IMR-90 (cell line): ENCODE measurements at regions not wholly inside any gene's neighbourhood (a gene's known extent, or its start where the extent isn't known, plus 50 kb on each side); places are given as distances from the start of the nearest gene placed in this dataset.

Experiments
- ATAC-seq: fragments of 200-7000 bp; cut with Tn5 transposase; 2 replicates; pipeline ENCODE4 v1.9.1; 2020; ENCODE audit warnings: low read depth, mild to moderate bottlenecking, moderate library complexity
- BruUV-seq: library from RNA; stranded (reverse); fragments of 400-500 nt; replicated peaks from 2 replicates; lab custom pipeline; 2021; lab: Mats Ljungman, UMichigan
- CTCF ChIA-PET: fragments of 300-600 bp; formaldehyde crosslinking; extraction: SDS; loops from one replicate; lab custom pipeline; 2021; ENCODE audit warnings: antibody characterized with exemption; lab: Yijun Ruan, JAX
- POLR2A ChIA-PET: fragments of 300-600 bp; sonication (Branson Sonifier 250); formaldehyde crosslinking; loops from one replicate; lab custom pipeline; 2022; ENCODE audit warnings: antibody characterized with exemption; ENCODE audit not compliant: unreplicated experiment; lab: Charles Lee
- DNase-seq: peaks from one replicate; pipeline ENCODE4 v3.0.0; 2013
- H2AFZ ChIP-seq: replicated peaks from 2 replicates; pipeline ENCODE3; 2013; ENCODE audit warnings: low read length, mild to moderate bottlenecking; ENCODE audit not compliant: poor library complexity
- H2AK5ac ChIP-seq: 2 replicates; pipeline ENCODE4 v1.6.1; 2013; ENCODE audit warnings: low read depth, low read length, inconsistent platforms
- H2AK9ac ChIP-seq: replicated peaks from 2 replicates; pipeline ENCODE3; 2013; ENCODE audit warnings: mild to moderate bottlenecking, low read depth, low read length, moderate library complexity; ENCODE audit not compliant: poor library complexity
- H2BK120ac ChIP-seq: 2 replicates; pipeline ENCODE4 v1.6.1; 2013; ENCODE audit warnings: low read depth, low read length, inconsistent platforms
- H2BK15ac ChIP-seq: 3 replicates; pipeline ENCODE4 v1.6.1; 2013; ENCODE audit warnings: low read depth, low read length, inconsistent platforms
- H2BK20ac ChIP-seq: 2 replicates; pipeline ENCODE4 v1.6.1; 2013; ENCODE audit warnings: low read depth, mild to moderate bottlenecking, inconsistent platforms, low read length, moderate library complexity
- H2BK5ac ChIP-seq: 2 replicates; pipeline ENCODE4 v1.6.1; 2013; ENCODE audit warnings: mild to moderate bottlenecking, low read depth, low read length, inconsistent platforms; ENCODE audit not compliant: poor library complexity, severe bottlenecking
- H3K14ac ChIP-seq: replicated peaks from 2 replicates; pipeline ENCODE4 v1.6.1; 2013; ENCODE audit warnings: low read depth, low read length, inconsistent platforms
- H3K18ac ChIP-seq: 2 replicates; pipeline ENCODE4 v1.6.1; 2013; ENCODE audit warnings: low read depth, low read length, control low read depth
- H3K23ac ChIP-seq: 2 replicates; pipeline ENCODE4 v1.6.1; 2013; ENCODE audit warnings: low read depth, low read length, inconsistent platforms
- H3K27ac ChIP-seq: 2 replicates; pipeline ENCODE4 v1.5.1; 2013; ENCODE audit warnings: mild to moderate bottlenecking, control low read depth, low read length; ENCODE audit not compliant: insufficient read depth
- H3K27me3 ChIP-seq: 2 replicates; pipeline ENCODE4 v1.6.1; 2013; ENCODE audit warnings: low read length; ENCODE audit not compliant: control insufficient read depth, insufficient read depth
- H3K36me3 ChIP-seq: 2 replicates; pipeline ENCODE4 v1.6.1; 2013; ENCODE audit warnings: low read length, mixed read lengths; ENCODE audit not compliant: control insufficient read depth, insufficient read depth
- H3K4ac ChIP-seq: 2 replicates; pipeline ENCODE4 v1.6.1; 2013; ENCODE audit warnings: low read depth, low read length, inconsistent platforms
- H3K4me1 ChIP-seq: 2 replicates; pipeline ENCODE4 v1.6.1; 2013; ENCODE audit warnings: low read length, mixed read lengths; ENCODE audit not compliant: control insufficient read depth, insufficient read depth
- H3K4me2 ChIP-seq: 2 replicates; pipeline ENCODE4 v1.6.1; 2013; ENCODE audit warnings: low read depth, mild to moderate bottlenecking, control low read depth, low read length, moderate library complexity
- H3K4me3 ChIP-seq: 2 replicates; pipeline ENCODE4 v1.5.1; 2013; ENCODE audit warnings: low read depth, mild to moderate bottlenecking, control low read depth, low read length, moderate library complexity; ENCODE audit not compliant: insufficient read depth
- H3K56ac ChIP-seq: 2 replicates; pipeline ENCODE4 v1.6.1; 2013; ENCODE audit warnings: low read length, inconsistent platforms; ENCODE audit not compliant: insufficient read depth; ENCODE audit errors: extremely low read depth
- H3K79me1 ChIP-seq, 2 experiments: 2 replicates each; pipeline ENCODE4 v1.6.1; 2013; ENCODE audit warnings: low read length in 2 of 2, inconsistent platforms in 1 of 2, low read depth in 1 of 2
- H3K9ac ChIP-seq: 2 replicates; pipeline ENCODE4 v1.6.1; 2013; ENCODE audit warnings: low read depth, low read length, control low read depth
- H3K9me1 ChIP-seq: 2 replicates; pipeline ENCODE4 v1.6.1; 2013; ENCODE audit warnings: low read length, inconsistent platforms; ENCODE audit not compliant: insufficient read depth
- H3K9me3 ChIP-seq: 2 replicates; pipeline ENCODE4 v1.6.1; 2013; ENCODE audit warnings: low read length; ENCODE audit not compliant: control insufficient read depth, insufficient read depth
- H4K20me1 ChIP-seq: 2 replicates; pipeline ENCODE4 v1.6.1; 2013; ENCODE audit warnings: low read length, inconsistent platforms; ENCODE audit not compliant: insufficient read depth
- H4K5ac ChIP-seq: 2 replicates; pipeline ENCODE4 v1.6.1; 2013; ENCODE audit warnings: mild to moderate bottlenecking, low read depth, low read length, control low read depth
- H4K8ac ChIP-seq, 2 experiments: 2 replicates each; pipeline ENCODE4 v1.6.1; 2013; ENCODE audit warnings: low read depth in 2 of 2, low read length in 2 of 2, control low read depth in 1 of 2, inconsistent platforms in 1 of 2
- H4K91ac ChIP-seq: 2 replicates; pipeline ENCODE4 v1.6.1; 2013; ENCODE audit warnings: low read depth, low read length, inconsistent platforms; ENCODE audit not compliant: insufficient read depth
- BHLHE40 ChIP-seq: fragments of 150-350 bp; IDR thresholded peaks from 2 replicates; pipeline ENCODE4 v1.6.1; 2016; ENCODE audit warnings: mild to moderate bottlenecking, low read depth, low read length
- MAFK ChIP-seq: IDR thresholded peaks from 2 replicates; pipeline ENCODE4 v1.6.1; 2012; ENCODE audit warnings: low read depth, low read length, improper control_type of control experiment
- MAZ ChIP-seq: IDR thresholded peaks from 2 replicates; pipeline ENCODE4 v1.6.1; 2012; ENCODE audit warnings: low read depth, mild to moderate bottlenecking, low read length, improper control_type of control experiment, moderate library complexity, borderline replicate concordance
- MXI1 ChIP-seq: IDR thresholded peaks from 2 replicates; pipeline ENCODE4 v1.6.1; 2012; ENCODE audit warnings: low read depth, mild to moderate bottlenecking, low read length, moderate library complexity, borderline replicate concordance
- RAD21 ChIP-seq: IDR thresholded peaks from 2 replicates; pipeline ENCODE4 v1.6.1; 2012; ENCODE audit warnings: low read length, improper control_type of control experiment
- SMC3 ChIP-seq: fragments of 150-350 bp; IDR thresholded peaks from 2 replicates; pipeline ENCODE4 v1.6.1; 2016; ENCODE audit warnings: low read depth, mild to moderate bottlenecking, antibody characterized with exemption, low read length, moderate library complexity
- dilution Hi-C: fragments of 300-500 bp; cut with HindIII; formaldehyde crosslinking; loops from one replicate; pipeline ENCODE4 v1.14.3; 2018; ENCODE audit warnings: low sequenced_read_pairs; ENCODE audit not compliant: unreplicated experiment
- in situ Hi-C: fragments of 300-500 bp; cut with MboI; formaldehyde crosslinking; loops from 3 replicates; pipeline ENCODE4 v1.14.3; 2019; ENCODE audit warnings: low sequenced_read_pairs, inconsistent platforms, mixed read lengths
- intact Hi-C: fragments of 100-400 bp; cut with micrococcal nuclease; formaldehyde crosslinking; loops from 2 replicates; pipeline ENCODE4 v1.10.0; 2022
- TF ChIP-seq, protein P1 (sequence below): conservative IDR thresholded peaks from 2 replicates; pipeline ENCODE4 v1.5.1; 2012; ENCODE audit warnings: mild to moderate bottlenecking, low read depth, low read length, improper control_type of control experiment
- TF ChIP-seq, protein P2 (sequence below): fragments of 150-350 bp; IDR thresholded peaks from 2 replicates; pipeline ENCODE4 v1.6.1; 2017; ENCODE audit warnings: mild to moderate bottlenecking, antibody characterized with exemption, low read length, low read depth
- TF ChIP-seq, protein P3 (sequence below): fragments of 150-350 bp; IDR thresholded peaks from 2 replicates; pipeline ENCODE4 v1.6.1; 2016; ENCODE audit warnings: low read depth, mild to moderate bottlenecking, low read length, moderate library complexity, borderline replicate concordance

DNA sequence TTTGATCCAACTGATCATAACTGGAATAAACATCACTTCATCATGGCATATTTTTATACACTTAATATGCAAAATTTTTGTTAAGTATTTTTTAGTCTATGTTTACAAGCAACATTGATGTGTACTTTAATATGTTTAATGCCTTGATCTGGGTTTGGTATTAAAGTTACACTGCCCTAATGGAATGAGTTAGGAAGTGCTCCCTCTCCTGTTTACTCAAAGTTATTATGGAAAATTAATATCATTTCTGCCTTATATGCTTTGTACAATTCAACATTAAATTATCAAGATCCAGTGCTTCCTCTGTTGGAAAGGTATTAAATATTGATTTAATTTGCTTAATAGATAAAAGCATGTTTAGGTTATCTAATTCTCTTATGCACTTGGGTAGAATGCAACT is 927.3 kb upstream of the RAG2 start:
- TF ChIP-seq, protein P1, sequence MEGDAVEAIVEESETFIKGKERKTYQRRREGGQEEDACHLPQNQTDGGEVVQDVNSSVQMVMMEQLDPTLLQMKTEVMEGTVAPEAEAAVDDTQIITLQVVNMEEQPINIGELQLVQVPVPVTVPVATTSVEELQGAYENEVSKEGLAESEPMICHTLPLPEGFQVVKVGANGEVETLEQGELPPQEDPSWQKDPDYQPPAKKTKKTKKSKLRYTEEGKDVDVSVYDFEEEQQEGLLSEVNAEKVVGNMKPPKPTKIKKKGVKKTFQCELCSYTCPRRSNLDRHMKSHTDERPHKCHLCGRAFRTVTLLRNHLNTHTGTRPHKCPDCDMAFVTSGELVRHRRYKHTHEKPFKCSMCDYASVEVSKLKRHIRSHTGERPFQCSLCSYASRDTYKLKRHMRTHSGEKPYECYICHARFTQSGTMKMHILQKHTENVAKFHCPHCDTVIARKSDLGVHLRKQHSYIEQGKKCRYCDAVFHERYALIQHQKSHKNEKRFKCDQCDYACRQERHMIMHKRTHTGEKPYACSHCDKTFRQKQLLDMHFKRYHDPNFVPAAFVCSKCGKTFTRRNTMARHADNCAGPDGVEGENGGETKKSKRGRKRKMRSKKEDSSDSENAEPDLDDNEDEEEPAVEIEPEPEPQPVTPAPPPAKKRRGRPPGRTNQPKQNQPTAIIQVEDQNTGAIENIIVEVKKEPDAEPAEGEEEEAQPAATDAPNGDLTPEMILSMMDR = peak; percentile 52
- TF ChIP-seq SMC3 (peak; percentile 58), BHLHE40 (no peak), MXI1 (no peak), MAZ (no peak), MAFK (no peak), RAD21 (peak; percentile 48)
- TF ChIP-seq, protein P2, sequence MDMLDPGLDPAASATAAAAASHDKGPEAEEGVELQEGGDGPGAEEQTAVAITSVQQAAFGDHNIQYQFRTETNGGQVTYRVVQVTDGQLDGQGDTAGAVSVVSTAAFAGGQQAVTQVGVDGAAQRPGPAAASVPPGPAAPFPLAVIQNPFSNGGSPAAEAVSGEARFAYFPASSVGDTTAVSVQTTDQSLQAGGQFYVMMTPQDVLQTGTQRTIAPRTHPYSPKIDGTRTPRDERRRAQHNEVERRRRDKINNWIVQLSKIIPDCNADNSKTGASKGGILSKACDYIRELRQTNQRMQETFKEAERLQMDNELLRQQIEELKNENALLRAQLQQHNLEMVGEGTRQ = no peak
- TF ChIP-seq, protein P3, sequence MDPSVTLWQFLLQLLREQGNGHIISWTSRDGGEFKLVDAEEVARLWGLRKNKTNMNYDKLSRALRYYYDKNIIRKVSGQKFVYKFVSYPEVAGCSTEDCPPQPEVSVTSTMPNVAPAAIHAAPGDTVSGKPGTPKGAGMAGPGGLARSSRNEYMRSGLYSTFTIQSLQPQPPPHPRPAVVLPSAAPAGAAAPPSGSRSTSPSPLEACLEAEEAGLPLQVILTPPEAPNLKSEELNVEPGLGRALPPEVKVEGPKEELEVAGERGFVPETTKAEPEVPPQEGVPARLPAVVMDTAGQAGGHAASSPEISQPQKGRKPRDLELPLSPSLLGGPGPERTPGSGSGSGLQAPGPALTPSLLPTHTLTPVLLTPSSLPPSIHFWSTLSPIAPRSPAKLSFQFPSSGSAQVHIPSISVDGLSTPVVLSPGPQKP = no peak
- H4K8ac ChIP-seq = no peak overlapping the region
- no peak overlapping the region for H4K91ac ChIP-seq
- ChIA-PET POLR2A (no interaction called here), CTCF (no interaction called here)
- H3K4me3 ChIP-seq = no peak overlapping the region
- no peak overlapping the region for H2BK15ac ChIP-seq
- no peak overlapping the region for H2AFZ ChIP-seq
- no peak overlapping the region for H2BK120ac ChIP-seq
- peak; percentile 67; the same call in 1 of the 2 replicates for ATAC-seq
- no TSS peak for BruUV-seq
- H3K4me1 ChIP-seq = no peaks in the 10 kb centered on the region
- peaks cover 7% of the 10 kb centered on the region for H3K9me3 ChIP-seq
- no peak overlapping the region for H3K4me2 ChIP-seq
- H3K36me3 ChIP-seq = no peaks in the 10 kb centered on the region
- no peaks in the 10 kb centered on the region for H3K9me1 ChIP-seq
- H3K27ac ChIP-seq = no peak overlapping the region
- no peak overlapping the region for H3K4ac ChIP-seq
- DNase-seq = peak; percentile 38
- no peak overlapping the region for H3K18ac ChIP-seq
- no peaks in the 10 kb centered on the region for H3K27me3 ChIP-seq
- dilution Hi-C loops (no loop called here), intact Hi-C loops (loop anchor here (1.0 kb wide), 1 partner anchor 76 kb away; no protein-coding TSS in a partner anchor), in situ Hi-C loops (loop anchor here (10.0 kb wide), 1 partner anchor 71 kb away; no protein-coding TSS in a partner anchor)
- no peak overlapping the region for H3K14ac ChIP-seq
- no peak overlapping the region for H4K5ac ChIP-seq
- no peak overlapping the region for H2BK20ac ChIP-seq
- H3K79me1 ChIP-seq = no peaks in the 10 kb centered on the region
- H2AK5ac ChIP-seq = no peak overlapping the region
- no peak overlapping the region for H2BK5ac ChIP-seq
- no peak overlapping the region for H3K9ac ChIP-seq
- no peak overlapping the region for H3K56ac ChIP-seq
- H4K20me1 ChIP-seq = no peaks in the 10 kb centered on the region
- H3K23ac ChIP-seq = no peak overlapping the region
- H2AK9ac ChIP-seq = no peak overlapping the region
